K562 (cell line): ENCODE measurements at regions not wholly inside any gene's neighbourhood (a gene's known extent, or its start where the extent isn't known, plus 50 kb on each side); places are given as distances from the start of the nearest gene placed in this dataset.

ENCODE experiments used
- ATAC-seq: fragments of 200-7000 bp; cut with Tn5 transposase; 3 replicates; pipeline ENCODE4 v1.9.1; 2020; ENCODE audit warnings: moderate library complexity
- BruUV-seq: library from RNA; stranded (reverse); fragments of 400-500 nt; replicated peaks from 2 replicates; lab custom pipeline; 2021; lab: Mats Ljungman, UMichigan
- CTCF ChIA-PET: fragments of 300-600 bp; formaldehyde crosslinking; extraction: SDS; loops from one replicate; lab custom pipeline; 2021; ENCODE audit warnings: low intra/inter-chr PET ratio; lab: Yijun Ruan, JAX
- POLR2A ChIA-PET: fragments of 300-600, 350-650 bp; sonication (Branson Sonifier 250); formaldehyde crosslinking; extraction: SDS; loops from one replicate; lab custom pipeline; 2021; ENCODE audit warnings: antibody characterized with exemption, inconsistent platforms; lab: Yijun Ruan, JAX
- DNase-seq, 4 experiments: peaks; one replicate each; pipeline versions ENCODE4 v3.0.0 to v3.0.0-alpha.2; 2011 to 2018; ENCODE audit warnings: low spot score in 3 of 4, mixed read lengths in 3 of 4; ENCODE audit errors: extremely low read depth in 1 of 4
- FAIRE-seq: peaks from 2 replicates; lab custom pipeline; 2011; peaks lifted over from hg19 to GRCh38; lab: Jason Lieb, UNC
- H2AFZ ChIP-seq: 2 replicates; pipeline ENCODE4 v1.6.0; 2011; ENCODE audit warnings: low read depth, low read length, control low read depth, inconsistent platforms
- H3K27ac ChIP-seq: fragments of 200-600 bp; 3 replicates; pipeline ENCODE4 v1.8.0; 2011; ENCODE audit warnings: low read depth, mild to moderate bottlenecking, control low read depth, inconsistent platforms, low read length, moderate library complexity, mixed read lengths; ENCODE audit errors: extremely low read depth
- H3K27me3 ChIP-seq, 2 experiments: fragments of 300-600 bp in 1 of 2; 2 replicates in 1 of 2; 3 replicates in 1 of 2; pipeline versions ENCODE4 v1.6.0 to v1.8.0; 2011; ENCODE audit warnings: inconsistent platforms in 2 of 2, low read length in 2 of 2, mild to moderate bottlenecking in 1 of 2, mixed read lengths in 1 of 2, moderate library complexity in 1 of 2; ENCODE audit not compliant: control insufficient read depth in 2 of 2, insufficient read depth in 2 of 2
- H3K36me3 ChIP-seq: fragments of 300-600 bp; 3 replicates; pipeline ENCODE4 v1.8.0; 2011; ENCODE audit warnings: mild to moderate bottlenecking, low read length, inconsistent platforms; ENCODE audit not compliant: control insufficient read depth, insufficient read depth
- H3K4me1 ChIP-seq, 2 experiments: fragments of 200-600 bp in 1 of 2; replicated peaks in 1 of 2; 2 replicates in 1 of 2; 3 replicates in 1 of 2; pipeline versions ENCODE4 v1.5.1 to v1.8.0; 2011; ENCODE audit warnings: inconsistent platforms in 2 of 2, low read length in 2 of 2, mild to moderate bottlenecking in 1 of 2, mixed read lengths in 1 of 2, moderate library complexity in 1 of 2; ENCODE audit not compliant: control insufficient read depth in 2 of 2, insufficient read depth in 2 of 2
- H3K4me2 ChIP-seq: 2 replicates; pipeline ENCODE4 v1.6.1; 2011; ENCODE audit warnings: low read length, control low read depth, inconsistent platforms, mixed read lengths; ENCODE audit not compliant: insufficient read depth
- H3K4me3 ChIP-seq: fragments of 200-600 bp; sonication (generic), shearing (Covaris generic); 2 replicates; pipeline ENCODE4 v1.5.1; 2016; ENCODE audit warnings: control low read depth, inconsistent platforms
- H3K79me2 ChIP-seq: fragments of 200-600 bp; 3 replicates; pipeline ENCODE4 v1.8.0; 2011; ENCODE audit warnings: low read length, inconsistent platforms; ENCODE audit not compliant: control insufficient read depth, insufficient read depth
- H3K9ac ChIP-seq, 2 experiments: 2 replicates each; pipeline versions ENCODE4 v1.6.0 to v1.6.1; 2011; ENCODE audit warnings: low read depth in 2 of 2, low read length in 2 of 2, control low read depth in 1 of 2, inconsistent platforms in 1 of 2, mild to moderate bottlenecking in 1 of 2, mixed read lengths in 1 of 2; ENCODE audit not compliant: insufficient read depth in 1 of 2
- H3K9me1 ChIP-seq: one replicate; pipeline ENCODE4 v1.6.0; 2011; ENCODE audit warnings: inconsistent platforms, mild to moderate bottlenecking, low read length, moderate library complexity; ENCODE audit not compliant: control insufficient read depth, insufficient read depth
- H3K9me3 ChIP-seq: replicated peaks from 2 replicates; pipeline ENCODE4 v1.5.1; 2011; ENCODE audit warnings: low read depth, low read length, inconsistent platforms; ENCODE audit not compliant: control insufficient read depth, insufficient read depth
- H4K20me1 ChIP-seq: replicated peaks from 2 replicates; pipeline ENCODE4 v1.6.1; 2011; ENCODE audit warnings: low read length, inconsistent platforms, mixed read lengths; ENCODE audit not compliant: control insufficient read depth, insufficient read depth
- CC2D1A ChIP-seq: fragments of 450-650 bp; IDR thresholded peaks from 2 replicates; pipeline ENCODE4 v1.6.1; 2017; ENCODE audit warnings: mild to moderate bottlenecking
- CTBP1 ChIP-seq: fragments of 450-650 bp; IDR thresholded peaks from 2 replicates; pipeline ENCODE4 v1.6.1; 2016; ENCODE audit warnings: borderline replicate concordance
- KLF13 ChIP-seq: fragments of 450-650 bp; IDR thresholded peaks from 2 replicates; pipeline ENCODE4 v1.6.1; 2016; ENCODE audit warnings: missing genetic modification characterization, low read depth, mild to moderate bottlenecking, missing compliant biosample characterization, moderate library complexity, borderline replicate concordance
- NFYB ChIP-seq: IDR thresholded peaks from 2 replicates; pipeline ENCODE4 v1.6.1; 2011; ENCODE audit warnings: mild to moderate bottlenecking, moderate library complexity; ENCODE audit not compliant: insufficient read length; ENCODE audit errors: extremely low read depth
- PHB2 ChIP-seq: fragments of 450-650 bp; IDR thresholded peaks from 2 replicates; pipeline ENCODE4 v1.6.1; 2017; ENCODE audit warnings: low read depth
- TGIF2 ChIP-seq: sonication (generic); formaldehyde crosslinking; IDR thresholded peaks from 2 replicates; pipeline ENCODE4 v1.8.1; 2022; ENCODE audit warnings: mild to moderate bottlenecking, missing genetic modification reagents, moderate library complexity
- ZZZ3 ChIP-seq: fragments of 450-650 bp; IDR thresholded peaks from 2 replicates; pipeline ENCODE4 v1.6.1; 2016; ENCODE audit warnings: antibody characterized with exemption, mild to moderate bottlenecking, moderate library complexity
- WGBS: fragments of 100-300 bp; shearing (Covaris generic); methylation state at CpG from one replicate; pipeline ENCODE4 v1.1.6; 2016; ENCODE audit warnings: low coverage, mixed read lengths; ENCODE audit not compliant: insufficient coverage; ENCODE audit errors: missing lambda C conversion rate; 5-methylcytosine and 5-hydroxymethylcytosine counted together
- in situ Hi-C: fragments of 300-500 bp; cut with MboI; formaldehyde crosslinking; loops from 4 replicates; pipeline ENCODE4 v1.15.0; 2018; ENCODE audit warnings: inconsistent platforms, mixed read lengths
- intact Hi-C: fragments of 100-400 bp; cut with micrococcal nuclease; formaldehyde crosslinking; loops from 2 replicates; pipeline ENCODE4 v1.14.2; 2022
- TF ChIP-seq, protein P1 (sequence below): fragments of 250-450 bp; sonication (Bioruptor Pico); IDR thresholded peaks from 2 replicates; pipeline ENCODE4 v1.8.0; 2021; ENCODE audit warnings: mild to moderate bottlenecking, moderate library complexity
- TF ChIP-seq, protein P2 (sequence below): IDR thresholded peaks from 2 replicates; pipeline ENCODE4 v1.6.1; 2016; ENCODE audit warnings: missing genetic modification characterization, missing compliant biosample characterization
- TF ChIP-seq, protein P3 (sequence below): fragments of 450-650 bp; IDR thresholded peaks from 2 replicates; pipeline ENCODE4 v1.6.1; 2016; ENCODE audit warnings: low read depth
- TF ChIP-seq, protein P4 (sequence below): IDR thresholded peaks from 3 replicates; pipeline ENCODE4 v1.6.1; 2011; ENCODE audit warnings: borderline replicate concordance, mild to moderate bottlenecking; ENCODE audit not compliant: insufficient read length, insufficient read depth

DNA sequence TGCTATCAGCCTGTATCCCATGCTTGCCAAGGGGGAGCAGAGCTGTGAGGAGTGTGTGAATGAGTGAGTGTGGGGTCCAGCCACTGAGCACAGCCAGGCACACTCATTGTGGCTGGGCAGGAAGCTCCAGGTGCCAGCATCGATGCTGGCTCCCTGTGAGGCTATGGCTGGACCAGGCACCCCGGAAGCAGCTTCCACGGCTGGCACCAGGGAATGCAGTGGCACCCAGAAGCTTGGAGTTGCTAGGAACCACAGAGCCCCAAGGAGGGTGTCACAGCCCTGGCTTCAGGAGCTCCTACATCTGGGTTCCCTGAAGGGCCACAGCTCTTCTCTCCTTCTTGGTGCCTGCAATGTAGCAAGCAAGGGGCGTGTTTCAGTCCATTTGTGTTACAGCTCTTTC is 625.9 kb upstream of the RAG2 start:
- DNase-seq, result no peak
- 0% methylated on average over 3 of the region's 4 CpGs for WGBS
- in situ Hi-C loops (no loop called here), intact Hi-C loops (no loop called here)
- H3K4me3 ChIP-seq, result no peak overlapping the region
- POLR2A ChIA-PET, result no interaction called here
- no peaks in the 10 kb centered on the region for H3K36me3 ChIP-seq
- CTCF ChIA-PET, result no interaction called here
- no peaks in the 10 kb centered on the region for H3K9me1 ChIP-seq
- H3K9ac ChIP-seq, result no peak overlapping the region
- FAIRE-seq, result no peak
- H3K9me3 ChIP-seq, result no peaks in the 10 kb centered on the region
- no peak overlapping the region for H3K4me2 ChIP-seq
- no peaks in the 10 kb centered on the region for H4K20me1 ChIP-seq
- H3K27ac ChIP-seq, result no peak overlapping the region
- BruUV-seq, result no TSS peak
- no peak overlapping the region for H2AFZ ChIP-seq
- TF ChIP-seq, protein P1, sequence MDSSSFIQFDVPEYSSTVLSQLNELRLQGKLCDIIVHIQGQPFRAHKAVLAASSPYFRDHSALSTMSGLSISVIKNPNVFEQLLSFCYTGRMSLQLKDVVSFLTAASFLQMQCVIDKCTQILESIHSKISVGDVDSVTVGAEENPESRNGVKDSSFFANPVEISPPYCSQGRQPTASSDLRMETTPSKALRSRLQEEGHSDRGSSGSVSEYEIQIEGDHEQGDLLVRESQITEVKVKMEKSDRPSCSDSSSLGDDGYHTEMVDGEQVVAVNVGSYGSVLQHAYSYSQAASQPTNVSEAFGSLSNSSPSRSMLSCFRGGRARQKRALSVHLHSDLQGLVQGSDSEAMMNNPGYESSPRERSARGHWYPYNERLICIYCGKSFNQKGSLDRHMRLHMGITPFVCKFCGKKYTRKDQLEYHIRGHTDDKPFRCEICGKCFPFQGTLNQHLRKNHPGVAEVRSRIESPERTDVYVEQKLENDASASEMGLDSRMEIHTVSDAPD (CRISPR knock-in tag), result no peak
- TF ChIP-seq, protein P2, sequence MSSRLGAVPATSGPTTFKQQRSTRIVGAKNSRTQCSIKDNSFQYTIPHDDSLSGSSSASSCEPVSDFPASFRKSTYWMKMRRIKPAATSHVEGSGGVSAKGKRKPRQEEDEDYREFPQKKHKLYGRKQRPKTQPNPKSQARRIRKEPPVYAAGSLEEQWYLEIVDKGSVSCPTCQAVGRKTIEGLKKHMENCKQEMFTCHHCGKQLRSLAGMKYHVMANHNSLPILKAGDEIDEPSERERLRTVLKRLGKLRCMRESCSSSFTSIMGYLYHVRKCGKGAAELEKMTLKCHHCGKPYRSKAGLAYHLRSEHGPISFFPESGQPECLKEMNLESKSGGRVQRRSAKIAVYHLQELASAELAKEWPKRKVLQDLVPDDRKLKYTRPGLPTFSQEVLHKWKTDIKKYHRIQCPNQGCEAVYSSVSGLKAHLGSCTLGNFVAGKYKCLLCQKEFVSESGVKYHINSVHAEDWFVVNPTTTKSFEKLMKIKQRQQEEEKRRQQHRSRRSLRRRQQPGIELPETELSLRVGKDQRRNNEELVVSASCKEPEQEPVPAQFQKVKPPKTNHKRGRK (tag), result no peak
- TF ChIP-seq, protein P3, sequence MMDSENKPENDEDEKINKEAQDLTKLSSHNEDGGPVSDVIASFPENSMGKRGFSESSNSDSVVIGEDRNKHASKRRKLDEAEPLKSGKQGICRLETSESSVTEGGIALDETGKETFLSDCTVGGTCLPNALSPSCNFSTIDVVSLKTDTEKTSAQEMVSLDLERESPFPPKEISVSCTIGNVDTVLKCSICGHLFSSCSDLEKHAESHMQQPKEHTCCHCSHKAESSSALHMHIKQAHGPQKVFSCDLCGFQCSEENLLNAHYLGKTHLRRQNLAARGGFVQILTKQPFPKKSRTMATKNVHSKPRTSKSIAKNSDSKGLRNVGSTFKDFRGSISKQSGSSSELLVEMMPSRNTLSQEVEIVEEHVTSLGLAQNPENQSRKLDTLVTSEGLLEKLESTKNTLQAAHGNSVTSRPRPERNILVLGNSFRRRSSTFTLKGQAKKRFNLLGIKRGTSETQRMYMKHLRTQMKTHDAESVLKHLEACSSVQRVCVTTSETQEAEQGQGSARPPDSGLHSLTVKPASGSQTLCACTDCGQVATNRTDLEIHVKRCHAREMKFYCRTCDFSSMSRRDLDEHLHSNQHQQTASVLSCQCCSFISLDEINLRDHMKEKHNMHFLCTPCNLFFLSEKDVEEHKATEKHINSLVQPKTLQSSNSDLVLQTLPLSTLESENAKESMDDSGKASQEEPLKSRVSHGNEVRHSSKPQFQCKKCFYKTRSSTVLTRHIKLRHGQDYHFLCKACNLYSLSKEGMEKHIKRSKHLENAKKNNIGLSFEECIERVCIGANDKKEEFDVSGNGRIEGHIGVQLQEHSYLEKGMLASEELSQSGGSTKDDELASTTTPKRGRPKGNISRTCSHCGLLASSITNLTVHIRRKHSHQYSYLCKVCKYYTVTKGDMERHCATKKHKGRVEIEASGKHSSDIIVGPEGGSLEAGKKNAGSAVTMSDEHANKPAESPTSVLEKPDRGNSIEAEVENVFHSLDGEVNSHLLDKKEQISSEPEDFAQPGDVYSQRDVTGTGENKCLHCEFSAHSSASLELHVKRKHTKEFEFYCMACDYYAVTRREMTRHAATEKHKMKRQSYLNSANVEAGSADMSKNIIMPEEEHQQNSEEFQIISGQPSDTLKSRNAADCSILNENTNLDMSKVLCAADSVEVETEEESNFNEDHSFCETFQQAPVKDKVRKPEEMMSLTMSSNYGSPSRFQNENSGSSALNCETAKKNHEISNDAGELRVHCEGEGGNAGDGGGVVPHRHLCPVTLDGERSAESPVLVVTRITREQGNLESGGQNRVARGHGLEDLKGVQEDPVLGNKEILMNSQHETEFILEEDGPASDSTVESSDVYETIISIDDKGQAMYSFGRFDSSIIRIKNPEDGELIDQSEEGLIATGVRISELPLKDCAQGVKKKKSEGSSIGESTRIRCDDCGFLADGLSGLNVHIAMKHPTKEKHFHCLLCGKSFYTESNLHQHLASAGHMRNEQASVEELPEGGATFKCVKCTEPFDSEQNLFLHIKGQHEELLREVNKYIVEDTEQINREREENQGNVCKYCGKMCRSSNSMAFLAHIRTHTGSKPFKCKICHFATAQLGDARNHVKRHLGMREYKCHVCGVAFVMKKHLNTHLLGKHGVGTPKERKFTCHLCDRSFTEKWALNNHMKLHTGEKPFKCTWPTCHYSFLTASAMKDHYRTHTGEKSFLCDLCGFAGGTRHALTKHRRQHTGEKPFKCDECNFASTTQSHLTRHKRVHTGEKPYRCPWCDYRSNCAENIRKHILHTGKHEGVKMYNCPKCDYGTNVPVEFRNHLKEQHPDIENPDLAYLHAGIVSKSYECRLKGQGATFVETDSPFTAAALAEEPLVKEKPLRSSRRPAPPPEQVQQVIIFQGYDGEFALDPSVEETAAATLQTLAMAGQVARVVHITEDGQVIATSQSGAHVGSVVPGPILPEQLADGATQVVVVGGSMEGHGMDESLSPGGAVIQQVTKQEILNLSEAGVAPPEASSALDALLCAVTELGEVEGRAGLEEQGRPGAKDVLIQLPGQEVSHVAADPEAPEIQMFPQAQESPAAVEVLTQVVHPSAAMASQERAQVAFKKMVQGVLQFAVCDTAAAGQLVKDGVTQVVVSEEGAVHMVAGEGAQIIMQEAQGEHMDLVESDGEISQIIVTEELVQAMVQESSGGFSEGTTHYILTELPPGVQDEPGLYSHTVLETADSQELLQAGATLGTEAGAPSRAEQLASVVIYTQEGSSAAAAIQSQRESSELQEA, result no peak
- no peak for TF ChIP-seq TGIF2 (CRISPR knock-in tag)
- TF ChIP-seq KLF13, result no peak
- no peak for TF ChIP-seq NFYB
- no peak for TF ChIP-seq PHB2
- no peak for TF ChIP-seq CC2D1A
- no peak for TF ChIP-seq ZZZ3
- no peak for TF ChIP-seq CTBP1
- TF ChIP-seq, protein P4, sequence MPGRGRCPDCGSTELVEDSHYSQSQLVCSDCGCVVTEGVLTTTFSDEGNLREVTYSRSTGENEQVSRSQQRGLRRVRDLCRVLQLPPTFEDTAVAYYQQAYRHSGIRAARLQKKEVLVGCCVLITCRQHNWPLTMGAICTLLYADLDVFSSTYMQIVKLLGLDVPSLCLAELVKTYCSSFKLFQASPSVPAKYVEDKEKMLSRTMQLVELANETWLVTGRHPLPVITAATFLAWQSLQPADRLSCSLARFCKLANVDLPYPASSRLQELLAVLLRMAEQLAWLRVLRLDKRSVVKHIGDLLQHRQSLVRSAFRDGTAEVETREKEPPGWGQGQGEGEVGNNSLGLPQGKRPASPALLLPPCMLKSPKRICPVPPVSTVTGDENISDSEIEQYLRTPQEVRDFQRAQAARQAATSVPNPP, result no peak
- no peak for ATAC-seq
- no peaks in the 10 kb centered on the region for H3K27me3 ChIP-seq
- no peaks in the 10 kb centered on the region for H3K79me2 ChIP-seq
- H3K4me1 ChIP-seq, result no peaks in the 10 kb centered on the region
